ENCODE measurements at regions not wholly inside any gene's neighbourhood (a gene's known extent, or its start where the extent isn't known, plus 50 kb on each side); places are given as distances from the start of the nearest gene placed in this dataset.
"Not testable (repeated sequence)": the region's sequence is repeated elsewhere in the genome, so short reads cannot be mapped to it uniquely, and the experiment has no call there.

DNA sequence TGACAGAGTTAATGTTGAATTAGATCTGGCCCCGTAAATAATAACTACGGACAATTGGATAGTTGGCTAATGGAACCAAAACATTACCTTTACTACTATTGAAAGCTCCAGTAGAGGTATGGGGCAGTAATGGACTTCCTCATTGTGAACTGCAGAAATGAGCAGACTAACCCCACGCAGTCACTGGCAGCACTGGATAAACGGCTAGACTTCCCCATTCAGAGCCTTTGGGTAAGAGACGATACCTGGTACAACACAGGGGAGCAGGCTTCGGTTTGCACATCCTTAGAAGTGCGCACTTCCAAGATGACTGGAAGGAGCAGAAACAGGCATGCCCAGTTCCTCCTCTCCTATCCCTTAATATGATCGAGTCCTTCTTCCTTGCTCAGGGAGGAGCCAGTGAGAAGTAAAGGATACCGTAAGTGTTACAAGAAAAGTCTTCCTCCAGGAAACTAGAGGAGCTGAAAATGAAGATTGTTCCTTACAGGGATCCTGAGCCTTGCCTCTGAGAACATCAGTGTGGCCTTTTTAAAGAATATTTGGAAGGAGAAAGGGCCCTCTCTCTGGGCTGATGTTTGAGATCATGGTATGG lies 100.5 kb upstream of the NECTIN3 start:
- H3K27ac ChIP-seq = no peak overlapping the region
- TF ChIP-seq ZFX (IDR thresholded peaks at IDR 0.05) = no peak
- TF ChIP-seq, protein P1, sequence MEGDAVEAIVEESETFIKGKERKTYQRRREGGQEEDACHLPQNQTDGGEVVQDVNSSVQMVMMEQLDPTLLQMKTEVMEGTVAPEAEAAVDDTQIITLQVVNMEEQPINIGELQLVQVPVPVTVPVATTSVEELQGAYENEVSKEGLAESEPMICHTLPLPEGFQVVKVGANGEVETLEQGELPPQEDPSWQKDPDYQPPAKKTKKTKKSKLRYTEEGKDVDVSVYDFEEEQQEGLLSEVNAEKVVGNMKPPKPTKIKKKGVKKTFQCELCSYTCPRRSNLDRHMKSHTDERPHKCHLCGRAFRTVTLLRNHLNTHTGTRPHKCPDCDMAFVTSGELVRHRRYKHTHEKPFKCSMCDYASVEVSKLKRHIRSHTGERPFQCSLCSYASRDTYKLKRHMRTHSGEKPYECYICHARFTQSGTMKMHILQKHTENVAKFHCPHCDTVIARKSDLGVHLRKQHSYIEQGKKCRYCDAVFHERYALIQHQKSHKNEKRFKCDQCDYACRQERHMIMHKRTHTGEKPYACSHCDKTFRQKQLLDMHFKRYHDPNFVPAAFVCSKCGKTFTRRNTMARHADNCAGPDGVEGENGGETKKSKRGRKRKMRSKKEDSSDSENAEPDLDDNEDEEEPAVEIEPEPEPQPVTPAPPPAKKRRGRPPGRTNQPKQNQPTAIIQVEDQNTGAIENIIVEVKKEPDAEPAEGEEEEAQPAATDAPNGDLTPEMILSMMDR (conservative IDR thresholded peaks at IDR 0.05) = no peak

DNA sequence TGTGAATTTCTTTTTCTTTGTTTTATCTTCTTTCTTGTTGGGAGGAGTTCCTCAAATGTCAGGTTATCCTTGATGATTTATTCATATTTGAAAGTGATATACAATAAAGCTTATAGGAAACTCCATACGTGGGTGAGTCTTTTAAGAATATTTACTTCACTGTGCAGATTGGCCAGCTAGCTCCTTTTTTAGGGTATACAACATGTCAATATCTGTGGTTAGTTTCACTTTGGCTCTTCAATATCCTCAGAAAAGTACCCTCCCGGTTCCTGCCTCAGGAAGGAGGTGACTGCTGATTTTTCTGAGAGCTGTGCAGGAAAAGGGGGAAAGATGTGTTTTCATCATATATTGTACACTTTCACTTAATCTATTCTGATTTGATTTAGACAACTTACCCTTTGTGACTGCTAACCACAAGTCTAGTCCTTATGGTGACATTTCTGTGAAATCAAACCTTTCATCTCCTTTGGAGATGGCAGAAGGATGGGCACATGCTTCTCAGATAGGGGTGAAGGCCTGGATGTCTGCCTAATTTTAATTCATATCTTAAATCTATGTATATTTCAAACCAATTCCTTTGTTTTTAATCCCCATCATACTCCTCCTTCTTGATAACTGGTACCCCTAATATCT lies 98.2 kb upstream of the NECTIN3 start:
- no peak overlapping the region for H3K27ac ChIP-seq
- TF ChIP-seq, protein P1 (conservative IDR thresholded peaks at IDR 0.05) = no peak
- no peak for TF ChIP-seq ZFX (IDR thresholded peaks at IDR 0.05)

DNA sequence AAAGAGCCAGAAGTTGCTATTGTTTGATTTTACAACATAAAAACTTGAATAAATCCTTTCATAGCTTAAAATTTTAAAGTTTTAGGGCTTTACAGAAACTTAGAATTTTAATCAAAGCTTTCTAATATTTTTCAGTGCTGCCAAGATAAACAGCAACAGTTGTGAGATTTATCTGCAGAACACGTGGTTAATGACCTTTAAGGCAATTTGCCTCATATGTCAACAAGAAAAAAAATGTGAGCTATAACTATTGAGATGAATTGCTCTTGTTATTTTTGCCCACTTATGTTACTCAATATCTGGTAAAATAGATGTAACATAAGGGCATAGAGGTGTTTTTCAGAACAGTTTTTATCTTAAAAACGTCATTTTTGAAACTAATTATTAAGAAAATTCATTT lies 96.7 kb upstream of the NECTIN3 start:
- H3K27ac ChIP-seq = no peak overlapping the region
- no peak for TF ChIP-seq ZFX (IDR thresholded peaks at IDR 0.05)
- TF ChIP-seq, protein P1 (conservative IDR thresholded peaks at IDR 0.05) = no peak

DNA sequence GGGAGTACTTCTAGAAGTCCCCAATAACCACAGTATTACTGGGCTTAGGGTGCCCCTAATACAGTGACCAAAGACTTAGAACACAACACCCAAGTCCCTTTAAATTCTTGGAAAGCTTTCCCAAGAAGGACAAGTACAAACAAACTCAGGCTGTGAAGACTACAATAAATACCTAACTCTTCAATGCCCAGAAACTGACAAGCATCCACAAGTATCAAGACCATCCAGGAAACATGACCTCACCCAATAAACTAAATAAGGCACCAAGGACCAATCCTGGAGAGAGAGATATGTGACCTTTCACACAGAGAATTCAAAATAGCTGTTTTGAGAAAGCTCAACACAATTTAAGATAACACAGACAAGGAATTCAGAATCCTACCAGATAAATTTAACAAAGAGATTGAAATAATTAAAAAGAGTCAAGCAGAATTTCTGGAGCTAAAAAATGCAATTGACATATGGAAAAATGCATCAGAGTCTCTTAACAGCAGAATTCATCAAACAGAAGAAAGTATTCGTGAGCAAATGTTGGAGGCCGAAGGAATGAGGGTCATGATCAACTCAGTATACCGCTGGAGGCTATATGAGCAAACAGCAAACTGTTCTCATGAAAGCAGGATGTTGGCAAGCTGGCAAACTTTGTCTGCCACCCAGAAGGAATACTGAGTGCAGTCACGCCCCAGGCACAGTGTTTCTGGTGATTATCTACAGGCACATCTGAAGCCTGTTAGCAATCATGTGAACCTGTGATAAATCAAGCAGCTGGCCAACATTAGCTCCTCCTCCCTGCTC lies 87.0 kb upstream of the NECTIN3 start:
- peak overlapping the region; percentile 40; the same call in 1 of the 2 replicates for H3K27ac ChIP-seq
- no peak for TF ChIP-seq ZFX (IDR thresholded peaks at IDR 0.05)
- TF ChIP-seq, protein P1 (conservative IDR thresholded peaks at IDR 0.05) = no peak

DNA sequence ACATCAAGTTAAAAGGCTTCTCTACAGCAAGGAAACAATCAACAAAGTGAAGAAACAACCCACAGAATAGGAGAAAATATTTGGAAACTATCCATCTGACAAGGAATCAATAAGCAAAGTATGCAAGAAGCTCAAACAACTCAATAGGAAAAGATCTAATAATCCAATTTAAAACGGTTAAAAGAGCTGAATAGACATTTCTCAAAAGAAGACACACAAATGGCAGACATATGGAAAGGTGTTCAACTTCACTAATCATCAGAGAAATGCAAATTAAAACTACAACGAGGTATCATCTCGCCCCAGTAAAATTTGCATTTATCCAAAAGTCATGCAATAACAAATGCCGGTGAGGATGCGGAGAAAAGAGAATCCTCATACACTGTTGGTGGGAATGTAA lies 82.2 kb upstream of the NECTIN3 start:
- TF ChIP-seq ZFX (IDR thresholded peaks at IDR 0.05) = no peak
- TF ChIP-seq, protein P1 (conservative IDR thresholded peaks at IDR 0.05) = no peak

DNA sequence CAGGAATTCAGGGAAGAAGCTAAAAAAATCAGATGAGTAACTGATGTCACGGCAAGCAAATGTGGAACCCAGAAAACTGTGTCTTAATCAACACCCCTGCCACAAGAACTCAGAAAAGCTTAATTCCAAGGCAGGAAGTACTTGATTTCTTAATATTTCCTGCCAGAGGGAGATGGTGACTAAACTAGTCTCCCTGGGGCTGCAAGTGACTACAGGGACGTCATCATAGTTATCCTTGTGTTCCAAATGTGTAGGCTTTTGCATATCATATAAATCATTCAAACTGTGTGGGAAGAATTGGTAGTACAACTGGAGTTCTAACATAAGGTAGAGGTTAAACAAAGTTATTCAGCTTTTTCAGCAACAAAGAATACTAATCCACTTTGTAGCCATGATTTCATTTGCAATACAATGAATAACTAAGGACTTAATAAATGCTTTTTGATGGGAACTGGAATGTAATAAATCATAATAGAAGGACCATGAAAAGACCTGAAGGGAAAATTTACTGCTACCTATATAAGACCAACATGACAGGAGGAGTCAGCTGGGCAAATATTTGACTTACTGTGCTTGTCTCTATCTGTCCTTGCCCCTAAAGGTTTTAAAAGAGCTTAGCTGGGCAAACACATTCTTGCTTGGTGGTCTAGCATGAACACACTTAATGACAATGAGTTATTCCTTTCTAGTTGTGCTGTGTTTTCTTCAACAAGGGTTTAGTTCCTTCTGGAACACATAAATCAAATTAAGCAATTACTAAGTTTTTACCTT lies 76.0 kb upstream of the NECTIN3 start:
- no peak for TF ChIP-seq ZFX (IDR thresholded peaks at IDR 0.05)
- TF ChIP-seq, protein P1 (conservative IDR thresholded peaks at IDR 0.05) = no peak
- H3K27ac ChIP-seq = no peak overlapping the region

More for the DNA sequence above, 82.2 kb upstream of the NECTIN3 start:
- H3K27ac ChIP-seq = no peak overlapping the region

DNA sequence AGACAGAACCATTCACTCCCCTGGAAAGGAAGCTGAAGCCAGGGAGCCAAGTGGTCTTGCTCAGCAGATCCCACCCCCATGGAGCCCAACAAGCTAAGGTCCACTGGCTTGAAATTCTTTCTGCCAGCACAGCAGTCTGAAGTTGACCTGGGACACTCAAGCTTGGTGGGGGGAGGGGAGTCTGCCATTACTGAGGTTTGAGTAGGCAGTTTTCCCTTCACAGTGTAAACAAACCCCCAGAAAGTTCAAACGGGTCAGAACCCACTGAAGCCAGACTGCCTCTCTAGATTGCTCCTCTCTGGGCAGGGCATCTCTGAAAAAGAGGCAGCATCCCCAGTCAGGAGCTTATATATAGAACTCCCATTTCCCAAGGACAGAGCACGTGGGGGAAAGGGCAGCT lies 72.8 kb upstream of the NECTIN3 start:
- H3K27ac ChIP-seq = not testable (repeated sequence)
